SK-N-SH (cell line): ENCODE measurements at regions not wholly inside any gene's neighbourhood (a gene's known extent, or its start where the extent isn't known, plus 50 kb on each side); places are given as distances from the start of the nearest gene placed in this dataset.

Experiments
- CTCF ChIP-seq: fragments of 200-600 bp; sonication (generic); IDR thresholded peaks from 2 replicates; pipeline ENCODE4 v1.6.1; 2017; ENCODE audit warnings: antibody characterized with exemption, mild to moderate bottlenecking, moderate library complexity
- EP300 ChIP-seq, 2 experiments: IDR thresholded peaks; 2 replicates each; pipeline versions ENCODE4 v1.4.0 to v1.6.1; 2012; ENCODE audit warnings: borderline replicate concordance in 1 of 2, low read depth in 1 of 2, low read length in 1 of 2
- JUND ChIP-seq: IDR thresholded peaks from 2 replicates; pipeline ENCODE4 v1.4.0; 2012
- POLR2AphosphoS5 ChIP-seq: IDR thresholded peaks from 2 replicates; pipeline ENCODE4 v1.6.1; 2012; ENCODE audit warnings: low read depth, low read length
- REST ChIP-seq: IDR thresholded peaks from 2 replicates; pipeline ENCODE4 v1.6.1; 2012; ENCODE audit warnings: mild to moderate bottlenecking, low read depth, low read length, moderate library complexity
- SIN3A ChIP-seq: IDR thresholded peaks from 2 replicates; pipeline ENCODE4 v1.6.1; 2012; ENCODE audit warnings: low read depth, mild to moderate bottlenecking, low read length, moderate library complexity, borderline replicate concordance
- SMC3 ChIP-seq: IDR thresholded peaks from 2 replicates; pipeline ENCODE4 v1.6.1; 2012; ENCODE audit warnings: low read depth, low read length, improper control_type of control experiment
- TAF1 ChIP-seq: IDR thresholded peaks from 2 replicates; pipeline ENCODE4 v1.6.1; 2012; ENCODE audit warnings: low read depth, mild to moderate bottlenecking, low read length, moderate library complexity, borderline replicate concordance
- TCF12 ChIP-seq: IDR thresholded peaks from 2 replicates; pipeline ENCODE4 v1.4.0; 2012
- TF ChIP-seq, protein P1 (sequence below): IDR thresholded peaks from 2 replicates; pipeline ENCODE4 v1.4.0; 2012; ENCODE audit warnings: low read depth

GRCh38 chr20:50295345-50295744 is 104.7 kb downstream of the CEBPB start:
- TF ChIP-seq SMC3: no peak
- TF ChIP-seq REST: no peak
- TF ChIP-seq CTCF: no peak
- no peak for TF ChIP-seq TCF12
- no peak for TF ChIP-seq POLR2AphosphoS5
- no peak for TF ChIP-seq TAF1
- no peak for TF ChIP-seq JUND
- no peak for TF ChIP-seq SIN3A
- TF ChIP-seq EP300 (IDR thresholded peaks at IDR 0.05; ENCODE audit: borderline replicate concordance in 1 of 2, low read depth in 1 of 2, low read length in 1 of 2): no peak
- TF ChIP-seq, protein P1, sequence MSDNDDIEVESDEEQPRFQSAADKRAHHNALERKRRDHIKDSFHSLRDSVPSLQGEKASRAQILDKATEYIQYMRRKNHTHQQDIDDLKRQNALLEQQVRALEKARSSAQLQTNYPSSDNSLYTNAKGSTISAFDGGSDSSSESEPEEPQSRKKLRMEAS: no peak
